Neuronal stem cell (in vitro differentiated cells): ENCODE measurements at regions not wholly inside any gene's neighbourhood (a gene's known extent, or its start where the extent isn't known, plus 50 kb on each side); places are given as distances from the start of the nearest gene placed in this dataset.

Source experiments
- DNase-seq: peaks from one replicate; pipeline ENCODE4 v3.0.0-alpha.2; 2013; ENCODE audit warnings: low spot score
- H2AFZ ChIP-seq: one replicate; pipeline ENCODE4 v1.6.1; 2013; ENCODE audit warnings: mild to moderate bottlenecking, low read length, inconsistent platforms
- H2AK5ac ChIP-seq: 2 replicates; pipeline ENCODE4 v1.6.1; 2013; ENCODE audit warnings: low read depth, mild to moderate bottlenecking, inconsistent platforms, low read length, moderate library complexity, mixed read lengths
- H2BK120ac ChIP-seq: 2 replicates; pipeline ENCODE4 v1.6.1; 2013; ENCODE audit warnings: low read depth, mild to moderate bottlenecking, inconsistent platforms, low read length, moderate library complexity, mixed read lengths
- H2BK12ac ChIP-seq: one replicate; pipeline ENCODE4 v1.6.1; 2013; ENCODE audit warnings: low read length, inconsistent platforms
- H2BK15ac ChIP-seq: 2 replicates; pipeline ENCODE4 v1.6.1; 2013; ENCODE audit warnings: mild to moderate bottlenecking, low read length, inconsistent platforms, mixed read lengths
- H2BK5ac ChIP-seq: one replicate; pipeline ENCODE4 v1.6.1; 2013; ENCODE audit warnings: inconsistent platforms, mild to moderate bottlenecking, low read length, moderate library complexity
- H3K14ac ChIP-seq: one replicate; pipeline ENCODE4 v1.6.1; 2013; ENCODE audit warnings: low read length, inconsistent platforms
- H3K18ac ChIP-seq: 2 replicates; pipeline ENCODE4 v1.6.1; 2013; ENCODE audit warnings: low read length, inconsistent platforms
- H3K23ac ChIP-seq: 2 replicates; pipeline ENCODE4 v1.6.1; 2013; ENCODE audit warnings: low read depth, mild to moderate bottlenecking, mixed read lengths, low read length, inconsistent platforms; ENCODE audit not compliant: poor library complexity
- H3K27ac ChIP-seq: replicated peaks from 3 replicates; pipeline ENCODE4 v1.5.1; 2013; ENCODE audit warnings: low read length, inconsistent platforms
- H3K27me3 ChIP-seq, 3 experiments: 2 replicates each; pipeline ENCODE4 v1.6.1; 2013; ENCODE audit warnings: low read length in 3 of 3, mild to moderate bottlenecking in 2 of 3, inconsistent platforms in 1 of 3, low read depth in 1 of 3, mixed read lengths in 1 of 3, moderate library complexity in 1 of 3; ENCODE audit not compliant: control insufficient read depth in 3 of 3, insufficient read depth in 3 of 3
- H3K36me3 ChIP-seq, 2 donors: replicated peaks in 1 of 2; 2 replicates each; pipeline ENCODE4 v1.6.1; 2013; ENCODE audit warnings: low read length in 2 of 2; ENCODE audit not compliant: control insufficient read depth in 2 of 2, insufficient read depth in 2 of 2
- H3K4ac ChIP-seq: 2 replicates; pipeline ENCODE4 v1.6.1; 2013; ENCODE audit warnings: inconsistent platforms, mild to moderate bottlenecking, low read length, moderate library complexity
- H3K4me1 ChIP-seq, 2 donors: 1 replicate in 1 of 2; 2 replicates in 1 of 2; pipeline ENCODE4 v1.6.1; 2013; ENCODE audit warnings: low read length in 2 of 2, low read depth in 1 of 2; ENCODE audit not compliant: control insufficient read depth in 2 of 2, insufficient read depth in 1 of 2
- H3K4me2 ChIP-seq: one replicate; pipeline ENCODE4 v1.6.1; 2013; ENCODE audit warnings: mild to moderate bottlenecking, low read length, inconsistent platforms; ENCODE audit not compliant: insufficient read depth, poor library complexity, severe bottlenecking
- H3K4me3 ChIP-seq, 2 donors: 2 replicates each; pipeline ENCODE4 v1.5.1; 2013; ENCODE audit warnings: low read length in 2 of 2, mild to moderate bottlenecking in 2 of 2, inconsistent platforms in 1 of 2, moderate library complexity in 1 of 2
- H3K79me1 ChIP-seq: one replicate; pipeline ENCODE4 v1.6.1; 2013; ENCODE audit warnings: low read depth, mild to moderate bottlenecking, inconsistent platforms, low read length, moderate library complexity
- H3K9ac ChIP-seq: one replicate; pipeline ENCODE4 v1.6.1; 2013; ENCODE audit warnings: mild to moderate bottlenecking, low read depth, low read length, inconsistent platforms; ENCODE audit not compliant: poor library complexity
- H3K9me3 ChIP-seq, 2 donors: replicated peaks in 1 of 2; 2 replicates each; pipeline versions ENCODE3 to v1.6.1; 2013; ENCODE audit warnings: low read length in 2 of 2, mild to moderate bottlenecking in 2 of 2, inconsistent platforms in 1 of 2, low read depth in 1 of 2, mixed read lengths in 1 of 2, moderate library complexity in 1 of 2; ENCODE audit not compliant: control insufficient read depth in 2 of 2, insufficient read depth in 1 of 2
- H4K8ac ChIP-seq: one replicate; pipeline ENCODE4 v1.6.1; 2013; ENCODE audit warnings: low read depth, mild to moderate bottlenecking, inconsistent platforms, low read length, moderate library complexity
- H4K91ac ChIP-seq: one replicate; pipeline ENCODE4 v1.6.1; 2013; ENCODE audit warnings: low read length, low read depth, mild to moderate bottlenecking, inconsistent platforms; ENCODE audit not compliant: poor library complexity
- WGBS, 2 donors: extraction: QIAGEN DNeasy Blood & Tissue Kit; methylation state at CpG; one replicate each; pipeline ENCODE4 v1.1.7; 2013; ENCODE audit warnings: missing lambda C conversion rate in 2 of 2, mixed read lengths in 1 of 2; ENCODE audit not compliant: insufficient read length in 2 of 2, insufficient replicate concordance in 1 of 2; ENCODE audit errors: extremely low coverage in 2 of 2; 5-methylcytosine and 5-hydroxymethylcytosine counted together

GRCh38 chr2:192484903-192485302 lies 290.2 kb upstream of the TMEFF2 start:
- Histone ChIP-seq H3K9ac (no peak overlapping the region), H3K4me2 (no peak overlapping the region), H4K91ac (no peak overlapping the region), H3K9me3 (no peaks in the 10 kb centered on the region), H3K23ac (no peak overlapping the region), H3K14ac (no peak overlapping the region), H3K18ac (no peak overlapping the region), H3K4me1 (no peaks in the 10 kb centered on the region), H3K79me1 (no peaks in the 10 kb centered on the region), H3K27ac (no peak overlapping the region), H2AK5ac (no peak overlapping the region), H2BK5ac (no peak overlapping the region), H3K27me3 (no peaks in the 10 kb centered on the region), H2BK15ac (no peak overlapping the region), H3K4me3 (no peak overlapping the region), H4K8ac (no peak overlapping the region), H2BK120ac (no peak overlapping the region), H3K36me3 (no peaks in the 10 kb centered on the region), H2BK12ac (no peak overlapping the region), H2AFZ (no peak overlapping the region), H3K4ac (no peak overlapping the region)
- no peak for DNase-seq
- WGBS, 2 donors = no CpG with 5 or more reads among the region's 1 CpG

GRCh38 chr2:192480984-192481383 lies 286.3 kb upstream of the TMEFF2 start:
- H3K36me3 ChIP-seq = no peaks in the 10 kb centered on the region
- H2AK5ac ChIP-seq = no peak overlapping the region
- H3K4ac ChIP-seq = no peak overlapping the region
- H4K8ac ChIP-seq = no peak overlapping the region
- H2BK15ac ChIP-seq = no peak overlapping the region
- no peak overlapping the region for H3K27ac ChIP-seq
- no peak overlapping the region for H2AFZ ChIP-seq
- H3K27me3 ChIP-seq = no peaks in the 10 kb centered on the region
- no peaks in the 10 kb centered on the region for H3K9me3 ChIP-seq
- H3K4me1 ChIP-seq = no peaks in the 10 kb centered on the region
- DNase-seq = no peak
- no peaks in the 10 kb centered on the region for H3K79me1 ChIP-seq
- H3K4me2 ChIP-seq = no peak overlapping the region
- H3K23ac ChIP-seq = no peak overlapping the region
- H2BK120ac ChIP-seq = no peak overlapping the region
- H3K14ac ChIP-seq = no peak overlapping the region
- no CpG with 5 or more reads among the region's 3 CpGs for WGBS, 2 donors
- H3K18ac ChIP-seq = no peak overlapping the region
- no peak overlapping the region for H2BK12ac ChIP-seq
- H4K91ac ChIP-seq = no peak overlapping the region
- H3K4me3 ChIP-seq = no peak overlapping the region
- no peak overlapping the region for H2BK5ac ChIP-seq
- no peak overlapping the region for H3K9ac ChIP-seq

GRCh38 chr2:192473331-192473730 lies 278.6 kb upstream of the TMEFF2 start:
- Histone ChIP-seq H3K4me3 (no peak overlapping the region), H3K4ac (no peak overlapping the region), H3K27ac (no peak overlapping the region), H3K23ac (no peak overlapping the region), H3K9me3 (no peaks in the 10 kb centered on the region), H2BK120ac (no peak overlapping the region), H3K27me3 (no peaks in the 10 kb centered on the region), H2BK5ac (no peak overlapping the region), H4K91ac (no peak overlapping the region), H3K36me3 (no peaks in the 10 kb centered on the region), H4K8ac (no peak overlapping the region), H3K4me2 (no peak overlapping the region), H2BK12ac (no peak overlapping the region), H3K79me1 (no peaks in the 10 kb centered on the region), H3K18ac (no peak overlapping the region), H2AK5ac (no peak overlapping the region), H2BK15ac (no peak overlapping the region), H3K9ac (no peak overlapping the region), H2AFZ (no peak overlapping the region), H3K4me1 (no peaks in the 10 kb centered on the region), H3K14ac (no peak overlapping the region)
- no CpG with 5 or more reads among the region's 1 CpG for WGBS, 2 donors
- no peak for DNase-seq

- Histone ChIP-seq H2BK120ac (no peak overlapping the region), H2AFZ (no peak overlapping the region), H3K4me1 (no peaks in the 10 kb centered on the region), H3K4me2 (no peak overlapping the region), H2BK5ac (no peak overlapping the region), H2BK12ac (no peak overlapping the region), H3K14ac (no peak overlapping the region), H4K91ac (no peak overlapping the region), H3K36me3 (no peaks in the 10 kb centered on the region), H3K79me1 (no peaks in the 10 kb centered on the region), H3K18ac (no peak overlapping the region), H3K4me3 (no peak overlapping the region), H3K27ac (no peak overlapping the region), H4K8ac (no peak overlapping the region), H3K9me3 (no peaks in the 10 kb centered on the region), H3K27me3 (no peaks in the 10 kb centered on the region), H2AK5ac (no peak overlapping the region), H3K4ac (no peak overlapping the region), H3K23ac (no peak overlapping the region), H3K9ac (no peak overlapping the region), H2BK15ac (no peak overlapping the region)
- DNase-seq = no peak
Measured at GRCh38 chr2:192471982-192472381, 277.2 kb upstream of the TMEFF2 start.
